Mesendoderm (in vitro differentiated cells): ENCODE measurements at regions not wholly inside any gene's neighbourhood (a gene's known extent, or its start where the extent isn't known, plus 50 kb on each side); places are given as distances from the start of the nearest gene placed in this dataset.

ENCODE experiments used
- DNase-seq: peaks from one replicate; pipeline ENCODE4 v3.0.0; 2013
- H2AK5ac ChIP-seq: 2 replicates; pipeline ENCODE4 v1.6.1; 2013; ENCODE audit warnings: low read length, inconsistent platforms
- H2BK120ac ChIP-seq: 2 replicates; pipeline ENCODE4 v1.6.1; 2013; ENCODE audit warnings: low read depth, mild to moderate bottlenecking, low read length, moderate library complexity, mixed read lengths
- H2BK15ac ChIP-seq: replicated peaks from 2 replicates; pipeline ENCODE4 v1.6.1; 2013; ENCODE audit warnings: low read depth, mild to moderate bottlenecking, moderate library complexity
- H2BK5ac ChIP-seq: 2 replicates; pipeline ENCODE4 v1.6.1; 2013; ENCODE audit warnings: low read length, inconsistent platforms
- H3K18ac ChIP-seq: 2 replicates; pipeline ENCODE4 v1.6.1; 2013; ENCODE audit warnings: mild to moderate bottlenecking, low read length, mixed read lengths
- H3K23ac ChIP-seq: one replicate; pipeline ENCODE4 v1.6.1; 2013; ENCODE audit warnings: low read length
- H3K27ac ChIP-seq: 2 replicates; pipeline ENCODE4 v1.5.1; 2013; ENCODE audit warnings: low read depth, mild to moderate bottlenecking, inconsistent platforms, low read length, moderate library complexity
- H3K27me3 ChIP-seq: 2 replicates; pipeline ENCODE4 v1.6.1; 2013; ENCODE audit warnings: low read length, control low read depth, mild to moderate bottlenecking, inconsistent platforms; ENCODE audit not compliant: insufficient read depth, poor library complexity
- H3K36me3 ChIP-seq: 2 replicates; pipeline ENCODE4 v1.6.1; 2013; ENCODE audit warnings: low read length, inconsistent platforms; ENCODE audit not compliant: control insufficient read depth, insufficient read depth
- H3K4ac ChIP-seq: one replicate; pipeline ENCODE4 v1.6.1; 2013; ENCODE audit warnings: low read depth, mild to moderate bottlenecking, low read length, moderate library complexity
- H3K4me1 ChIP-seq: 2 replicates; pipeline ENCODE4 v1.6.1; 2013; ENCODE audit warnings: low read depth, low read length, inconsistent platforms; ENCODE audit not compliant: control insufficient read depth
- H3K4me2 ChIP-seq: 2 replicates; pipeline ENCODE4 v1.6.1; 2013; ENCODE audit warnings: low read length
- H3K4me3 ChIP-seq: 2 replicates; pipeline ENCODE4 v1.5.1; 2013; ENCODE audit warnings: mild to moderate bottlenecking, low read length
- H3K56ac ChIP-seq: one replicate; pipeline ENCODE4 v1.6.1; 2013; ENCODE audit warnings: low read length
- H3K79me1 ChIP-seq: 2 replicates; pipeline ENCODE4 v1.6.1; 2013; ENCODE audit warnings: low read length, inconsistent platforms
- H3K79me2 ChIP-seq: 2 replicates; pipeline ENCODE4 v1.6.1; 2013; ENCODE audit warnings: mild to moderate bottlenecking, low read length; ENCODE audit not compliant: control insufficient read depth, insufficient read depth
- H3K9ac ChIP-seq: 2 replicates; pipeline ENCODE4 v1.6.1; 2013; ENCODE audit warnings: low read length, inconsistent platforms
- H4K5ac ChIP-seq: one replicate; pipeline ENCODE4 v1.6.1; 2013; ENCODE audit warnings: low read length
- H4K8ac ChIP-seq: one replicate; pipeline ENCODE4 v1.6.1; 2013; ENCODE audit warnings: low read depth, mild to moderate bottlenecking, control low read depth, low read length, moderate library complexity
- WGBS: extraction: QIAGEN DNeasy Blood & Tissue Kit; methylation state at CpG from one replicate; pipeline ENCODE4 v1.1.7; 2013; ENCODE audit warnings: low lambda C conversion rate, missing lambda C conversion rate; ENCODE audit not compliant: insufficient coverage; ENCODE audit errors: extremely low coverage; 5-methylcytosine and 5-hydroxymethylcytosine counted together

DNA sequence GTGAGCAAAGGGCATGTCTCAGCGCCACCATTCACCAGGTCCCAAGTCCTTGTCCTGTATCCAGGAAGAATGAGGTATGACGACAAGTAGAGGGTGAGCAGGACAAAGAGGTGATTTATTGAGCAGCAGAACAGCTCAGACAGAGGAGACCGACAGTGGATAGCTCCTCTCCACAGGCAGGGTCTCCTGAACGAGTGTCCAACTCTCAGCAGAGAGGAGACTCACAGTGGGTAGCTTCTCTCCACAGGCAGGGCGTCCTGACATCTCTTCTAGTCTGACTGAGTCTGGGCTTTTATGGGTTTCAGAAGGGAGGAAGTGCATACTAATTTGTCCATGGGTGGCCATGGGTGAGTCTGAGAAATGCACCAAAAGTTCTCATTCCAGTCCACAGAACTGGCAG, 204.7 kb downstream of the ANKRD60 start:
- Histone ChIP-seq H4K5ac (no peak overlapping the region), H3K18ac (no peak overlapping the region), H3K4me2 (no peak overlapping the region), H3K9ac (no peak overlapping the region), H3K79me2 (no peaks in the 10 kb centered on the region), H3K4me3 (no peak overlapping the region), H3K36me3 (no peaks in the 10 kb centered on the region), H3K27ac (no peak overlapping the region), H4K8ac (no peak overlapping the region), H2AK5ac (no peak overlapping the region), H2BK120ac (no peak overlapping the region), H3K27me3 (no peaks in the 10 kb centered on the region), H3K4me1 (no peaks in the 10 kb centered on the region), H3K79me1 (no peaks in the 10 kb centered on the region), H3K56ac (no peak overlapping the region), H3K4ac (no peak overlapping the region), H2BK15ac (no peak overlapping the region), H2BK5ac (no peak overlapping the region), H3K23ac (no peak overlapping the region)
- no CpG with 5 or more reads among the region's 5 CpGs for WGBS
- DNase-seq, result no peak

DNA sequence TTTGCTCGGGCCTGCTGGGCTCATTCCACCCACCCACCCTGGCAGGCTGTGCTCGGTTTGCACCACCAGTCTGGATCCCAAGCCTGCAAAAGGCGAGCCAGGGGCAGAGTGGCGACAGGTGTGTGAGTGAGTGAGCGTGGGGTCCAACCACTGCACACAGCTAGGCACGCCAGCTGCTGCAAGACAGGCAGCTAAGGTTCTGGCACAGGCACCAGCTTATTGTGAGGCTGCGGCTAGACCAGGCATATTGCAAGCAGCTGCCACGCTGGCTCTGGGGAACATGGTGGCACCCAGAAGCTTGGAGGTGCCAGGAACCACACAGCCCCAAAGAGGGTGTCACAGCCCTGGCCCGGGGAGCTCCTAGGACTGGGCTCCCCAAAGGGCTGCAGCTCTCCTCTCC, 205.1 kb downstream of the ANKRD60 start:
- no peak overlapping the region for H3K27ac ChIP-seq
- no peak overlapping the region for H3K9ac ChIP-seq
- no peak overlapping the region for H2BK120ac ChIP-seq
- no peak overlapping the region for H3K56ac ChIP-seq
- no peaks in the 10 kb centered on the region for H3K36me3 ChIP-seq
- H3K4ac ChIP-seq, result no peak overlapping the region
- no peak overlapping the region for H4K8ac ChIP-seq
- H3K4me1 ChIP-seq, result no peaks in the 10 kb centered on the region
- H2BK15ac ChIP-seq, result no peak overlapping the region
- H4K5ac ChIP-seq, result no peak overlapping the region
- DNase-seq, result no peak
- WGBS, result no CpG with 5 or more reads among the region's 9 CpGs
- no peak overlapping the region for H3K23ac ChIP-seq
- H3K4me2 ChIP-seq, result no peak overlapping the region
- H2BK5ac ChIP-seq, result no peak overlapping the region
- no peak overlapping the region for H3K18ac ChIP-seq
- H3K79me1 ChIP-seq, result no peaks in the 10 kb centered on the region
- no peak overlapping the region for H2AK5ac ChIP-seq
- H3K79me2 ChIP-seq, result no peaks in the 10 kb centered on the region
- H3K27me3 ChIP-seq, result no peaks in the 10 kb centered on the region
- no peak overlapping the region for H3K4me3 ChIP-seq

DNA sequence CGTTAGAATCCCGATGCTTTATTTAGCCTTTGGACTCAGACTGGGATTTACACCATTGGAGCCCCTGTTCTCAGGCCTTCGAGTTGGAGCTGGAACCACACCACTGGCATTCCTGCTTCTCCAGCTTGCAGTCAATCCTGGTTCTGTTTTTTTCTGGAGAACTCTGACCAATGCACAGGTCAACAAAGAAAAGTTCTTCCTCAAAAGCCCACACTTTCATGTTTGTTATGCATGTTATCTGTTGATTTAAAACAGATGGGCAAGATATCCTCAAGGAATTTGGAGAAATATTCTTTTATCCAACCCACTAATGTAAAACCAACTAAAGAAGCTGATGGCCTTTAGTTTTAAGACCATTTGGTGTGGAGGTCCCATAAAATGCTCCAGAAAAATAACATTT, 205.7 kb downstream of the ANKRD60 start:
- no peaks in the 10 kb centered on the region for H3K79me1 ChIP-seq
- H4K5ac ChIP-seq, result no peak overlapping the region
- no peaks in the 10 kb centered on the region for H3K36me3 ChIP-seq
- H2AK5ac ChIP-seq, result no peak overlapping the region
- no peak overlapping the region for H4K8ac ChIP-seq
- no peak overlapping the region for H3K9ac ChIP-seq
- H3K79me2 ChIP-seq, result no peaks in the 10 kb centered on the region
- H3K4me2 ChIP-seq, result no peak overlapping the region
- no peaks in the 10 kb centered on the region for H3K4me1 ChIP-seq
- DNase-seq, result no peak
- no peak overlapping the region for H2BK120ac ChIP-seq
- no peak overlapping the region for H3K4ac ChIP-seq
- no peak overlapping the region for H3K27ac ChIP-seq
- H3K4me3 ChIP-seq, result no peak overlapping the region
- no peak overlapping the region for H2BK5ac ChIP-seq
- no peak overlapping the region for H3K56ac ChIP-seq
- H3K23ac ChIP-seq, result no peak overlapping the region
- WGBS, result no CpG with 5 or more reads among the region's 3 CpGs
- no peak overlapping the region for H3K18ac ChIP-seq
- no peaks in the 10 kb centered on the region for H3K27me3 ChIP-seq
- H2BK15ac ChIP-seq, result no peak overlapping the region

DNA sequence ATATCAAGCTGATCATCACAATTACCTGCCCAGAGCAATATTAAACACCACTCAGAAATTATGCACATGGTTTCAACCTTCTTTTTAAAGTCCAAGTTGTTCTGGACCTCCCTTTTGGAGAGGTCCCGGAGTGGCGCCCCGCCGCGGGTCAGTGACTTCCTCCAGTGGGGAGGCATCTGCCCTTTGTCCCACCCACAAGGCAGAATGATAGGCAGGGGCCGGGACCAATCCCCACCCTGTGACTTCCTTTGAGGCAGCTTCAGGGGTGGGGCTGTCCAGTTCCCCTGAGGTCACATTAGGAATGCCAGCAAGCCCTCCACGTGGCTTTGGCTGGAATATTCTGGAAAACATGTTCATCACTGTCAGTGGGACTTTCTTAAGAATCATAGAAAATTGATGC, 207.0 kb downstream of the ANKRD60 start:
- H3K4me2 ChIP-seq, result no peak overlapping the region
- H3K79me1 ChIP-seq, result no peaks in the 10 kb centered on the region
- H3K9ac ChIP-seq, result no peak overlapping the region
- H2BK120ac ChIP-seq, result no peak overlapping the region
- no peak overlapping the region for H2BK15ac ChIP-seq
- H3K27me3 ChIP-seq, result no peaks in the 10 kb centered on the region
- H3K18ac ChIP-seq, result no peak overlapping the region
- no peak overlapping the region for H3K27ac ChIP-seq
- H3K4me3 ChIP-seq, result no peak overlapping the region
- H2BK5ac ChIP-seq, result no peak overlapping the region
- no peak overlapping the region for H3K23ac ChIP-seq
- no peak overlapping the region for H2AK5ac ChIP-seq
- WGBS, result no CpG with 5 or more reads among the region's 7 CpGs
- no peaks in the 10 kb centered on the region for H3K79me2 ChIP-seq
- no peaks in the 10 kb centered on the region for H3K36me3 ChIP-seq
- H4K5ac ChIP-seq, result no peak overlapping the region
- peak; percentile 71 for DNase-seq
- no peaks in the 10 kb centered on the region for H3K4me1 ChIP-seq
- no peak overlapping the region for H4K8ac ChIP-seq
- no peak overlapping the region for H3K4ac ChIP-seq
- H3K56ac ChIP-seq, result no peak overlapping the region

DNA sequence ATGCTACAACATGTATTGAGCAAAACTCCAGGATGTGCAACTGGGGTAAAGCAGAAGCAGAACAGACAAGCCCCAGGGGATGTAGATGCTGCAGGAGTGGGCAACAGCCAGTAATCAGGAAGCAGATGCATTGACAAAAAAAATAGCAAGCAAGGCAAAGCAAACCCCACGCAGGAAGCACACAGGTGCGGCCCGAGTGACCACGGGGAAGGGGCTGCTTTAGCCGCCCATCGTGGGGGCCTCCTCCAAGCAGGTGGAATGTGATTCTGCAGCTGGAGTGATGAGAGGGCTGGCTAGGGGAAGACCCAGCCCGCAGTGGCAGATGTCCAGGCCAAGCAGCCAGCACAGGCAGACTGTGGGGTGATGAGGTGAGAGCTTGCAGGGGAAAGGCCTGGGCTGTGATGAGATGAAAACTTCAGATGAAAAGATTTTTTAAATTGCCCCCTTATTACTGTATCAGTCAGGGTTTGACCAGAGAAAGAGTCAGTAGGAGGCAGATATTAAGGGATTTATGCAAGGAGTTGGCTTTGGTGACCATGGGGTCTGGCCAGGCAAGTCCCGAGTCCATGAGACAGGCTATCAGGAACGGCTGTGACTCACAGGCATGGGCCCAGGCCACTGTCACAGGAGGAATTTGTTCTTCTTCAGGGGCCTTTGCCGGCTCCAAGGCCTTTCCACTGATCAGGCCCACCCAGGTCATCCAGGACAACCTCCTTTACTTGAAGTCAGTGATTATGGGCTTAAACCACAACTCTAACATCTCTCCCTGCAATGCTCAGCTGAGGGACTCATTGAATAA, 207.6 kb downstream of the ANKRD60 start:
- Histone ChIP-seq H2BK15ac (no peak overlapping the region), H3K79me2 (no peaks in the 10 kb centered on the region), H4K8ac (no peak overlapping the region), H3K27ac (no peak overlapping the region), H3K79me1 (no peaks in the 10 kb centered on the region), H3K56ac (no peak overlapping the region), H2AK5ac (no peak overlapping the region), H3K4me3 (no peak overlapping the region), H2BK5ac (no peak overlapping the region), H3K23ac (no peak overlapping the region), H3K4me2 (no peak overlapping the region), H3K27me3 (no peaks in the 10 kb centered on the region), H3K18ac (no peak overlapping the region), H3K36me3 (no peaks in the 10 kb centered on the region), H3K4me1 (no peaks in the 10 kb centered on the region), H2BK120ac (no peak overlapping the region), H4K5ac (no peak overlapping the region), H3K9ac (no peak overlapping the region), H3K4ac (no peak overlapping the region)
- DNase-seq, result no peak
- WGBS, result no CpG with 5 or more reads among the region's 10 CpGs
